Heart left ventricle (tissue), 16 donors: ENCODE measurements at regions not wholly inside any gene's neighbourhood (a gene's known extent, or its start where the extent isn't known, plus 50 kb on each side); places are given as distances from the start of the nearest gene placed in this dataset.

Source experiments
- ATAC-seq, 4 donors: fragments of 200-7000 bp; cut with Tn5 transposase; one replicate each; pipeline ENCODE4 v1.9.1; 2020 to 2022; ENCODE audit warnings: moderate library complexity in 4 of 4, mild to moderate bottlenecking in 3 of 4, moderate number of reproducible peaks in 1 of 4
- DNase-seq, 5 donors: peaks; one replicate each; pipeline ENCODE4 v3.0.0-alpha.2; 2020
- H3K27ac ChIP-seq, 12 donors: fragments of 200-600 bp; sonication (generic) in 4 of 12; one replicate each; pipeline versions ENCODE4 v1.5.0 to v1.8.0; 2016 to 2022; ENCODE audit warnings: mild to moderate bottlenecking in 2 of 12
- H3K27me3 ChIP-seq, 9 donors: fragments of 200-600 bp; sonication (generic) in 2 of 9; one replicate each; pipeline versions ENCODE4 v1.5.1 to v1.8.0; 2016 to 2022; ENCODE audit warnings: mild to moderate bottlenecking in 3 of 9
- H3K36me3 ChIP-seq, 9 donors: fragments of 200-600 bp; sonication (generic) in 2 of 9; one replicate each; pipeline versions ENCODE4 v1.5.0 to v1.8.0; 2018 to 2022; ENCODE audit warnings: mild to moderate bottlenecking in 2 of 9
- H3K4me1 ChIP-seq, 12 donors: fragments of 200-600 bp; sonication (generic) in 4 of 12; one replicate each; pipeline versions ENCODE4 v1.5.0 to v1.8.0; 2016 to 2022; ENCODE audit warnings: mild to moderate bottlenecking in 3 of 12
- H3K4me3 ChIP-seq, 12 donors: fragments of 200-600 bp; sonication (generic) in 4 of 12; one replicate each; pipeline versions ENCODE4 v1.5.0 to v1.8.0; 2017 to 2022; ENCODE audit warnings: mild to moderate bottlenecking in 9 of 12, moderate library complexity in 4 of 12
- H3K9me3 ChIP-seq, 12 donors: fragments of 200-600 bp; sonication (generic) in 4 of 12; one replicate each; pipeline versions ENCODE4 v1.5.0 to v1.8.0; 2016 to 2022; ENCODE audit warnings: mild to moderate bottlenecking in 1 of 12
- CTCF ChIP-seq, 12 donors: fragments of 200-600 bp; sonication (generic) in 4 of 12; IDR thresholded peaks; one replicate each; pipeline versions ENCODE4 v1.5.0 to v1.8.0; 2018 to 2022; ENCODE audit warnings: antibody characterized with exemption in 12 of 12, mild to moderate bottlenecking in 5 of 12
- POLR2A ChIP-seq, 2 donors: fragments of 450-650 bp; IDR thresholded peaks; one replicate each; pipeline ENCODE4 v1.6.1; 2017; ENCODE audit warnings: antibody characterized with exemption in 2 of 2, mild to moderate bottlenecking in 2 of 2, moderate library complexity in 2 of 2
- WGBS, 4 donors: extraction: QIAGEN DNeasy Blood & Tissue Kit in 2 of 4; methylation state at CpG; one replicate each; pipeline versions ENCODE4 v1.1.5 to v1.1.7; 2013 to 2018; 5-methylcytosine and 5-hydroxymethylcytosine counted together
- intact Hi-C, 10 donors: fragments of 100-400 bp; cut with DNase I; formaldehyde crosslinking; loops; one replicate each; pipeline versions ENCODE4 v1.11.1 to v1.14.2; 2022
- donor health status: ischemic (EF 13 %, LVEDD 7.1; RV severe dilation, severe dysfunction).
- donor health status: healthy with polysubstance abuse.
- donor health status: DM: no; HTN: yes; CAD: no.
- donor health status: DM: no; HTN: no; CAD: no.
- donor health status: ischemic (EF 25% LVEDD 6.9; RV normal size, moderate dysfunction).
- donor health status: ischemic (EF 25% LVEDD 5.7; RV mildly dilated, moderate dysfunction).
- donor health status: healthy.
- donor health status: DM: yes; HTN: yes; CAD: no.
- donor health status: ischemic (EF 35%, LVEDD 5.7; RV mildly dilated, moderate dysfunction).
- donor health status: nonischemic (EF 11% LVEDD 7.7; RV severe dilation, severe dysfunction).
- donor health status: DM: yes; HTN: yes; CAD: no.
- donor health status: PGD.
- donor health status: ischemic (EF 29% LVEDD 5.4; RV normal size, mild dysfunction).
- donor health status: nonischemic (EF 23%, LVEDD 6.1; RV moderate dilation, normal function).

- no peaks in the 10 kb centered on the region for H3K9me3 ChIP-seq
- peak overlapping the region in 1 of 12 donors; percentile 27 for H3K27ac ChIP-seq
- peak overlapping the region in 9 of 12 donors; percentile 5 to 51 (median 26) for H3K4me3 ChIP-seq
- DNase-seq (no peak), ATAC-seq (no peak)
- intact Hi-C loops = loop anchor here in 6 of 10 donors (5.0 to 10.0 kb wide), 4 partner anchors 66 to 229 kb away; no protein-coding TSS in a partner anchor
- TF ChIP-seq POLR2A (IDR thresholded peaks at IDR 0.05) (no peak), CTCF (IDR thresholded peaks at IDR 0.05) (no peak)
- WGBS, 4 donors = 67 to 87% (median 79%) methylated on average over 1 of the region's 1 CpG
- H3K36me3 ChIP-seq = no peaks in the 10 kb centered on the region
- no peaks in the 10 kb centered on the region for H3K27me3 ChIP-seq
- H3K4me1 ChIP-seq = peaks cover 0 to 58% (median 8%) of the 10 kb centered on the region in 12 donors
These were observed 204.7 kb upstream of the HDAC9 start for GRCh38 chr7:18290865-18291264.

GRCh38 chr7:18292584-18292983, 203.0 kb upstream of the HDAC9 start:
- H3K27ac ChIP-seq = no peak overlapping the region
- peak in 2 of 4 donors; percentile 32 to 57 for ATAC-seq

GRCh38 chr7:18293759-18294158, 201.8 kb upstream of the HDAC9 start:
- Histone ChIP-seq H3K4me1 (peaks cover 0 to 58% (median 8%) of the 10 kb centered on the region in 12 donors), H3K4me3 (no peak overlapping the region), H3K27me3 (no peaks in the 10 kb centered on the region), H3K27ac (no peak overlapping the region), H3K36me3 (no peaks in the 10 kb centered on the region), H3K9me3 (no peaks in the 10 kb centered on the region)
- 94 to 97% (median 95%) methylated on average over 2 of the region's 2 CpGs for WGBS, 4 donors
- ATAC-seq = no peak
- TF ChIP-seq CTCF (IDR thresholded peaks at IDR 0.05) (no peak), POLR2A (IDR thresholded peaks at IDR 0.05) (no peak)
- no peak for DNase-seq
- intact Hi-C loops = loop anchor here in 6 of 10 donors (5.0 to 10.0 kb wide), 4 partner anchors 69 to 231 kb away; no protein-coding TSS in a partner anchor

More at GRCh38 chr7:18292584-18292983, 203.0 kb upstream of the HDAC9 start:
- 38 to 55% (median 50%) methylated on average over 2 of the region's 2 CpGs for WGBS, 4 donors
- TF ChIP-seq POLR2A (IDR thresholded peaks at IDR 0.05) = no peak
- TF ChIP-seq CTCF (IDR thresholded peaks at IDR 0.05) = no peak
- H3K4me3 ChIP-seq = peak overlapping the region in 2 of 12 donors; percentile 20 to 22
- no peak for DNase-seq
- H3K4me1 ChIP-seq = peaks cover 0 to 58% (median 8%) of the 10 kb centered on the region in 12 donors
- H3K27me3 ChIP-seq = no peaks in the 10 kb centered on the region
- H3K9me3 ChIP-seq = no peaks in the 10 kb centered on the region
- H3K36me3 ChIP-seq = no peaks in the 10 kb centered on the region
- intact Hi-C loops = loop anchor here in 6 of 10 donors (5.0 to 10.0 kb wide), 4 partner anchors 68 to 230 kb away; no protein-coding TSS in a partner anchor

- no peak for DNase-seq
- no peak overlapping the region for H3K4me3 ChIP-seq
- TF ChIP-seq POLR2A (IDR thresholded peaks at IDR 0.05) (no peak), CTCF (IDR thresholded peaks at IDR 0.05) (no peak)
- no peaks in the 10 kb centered on the region for H3K36me3 ChIP-seq
- H3K9me3 ChIP-seq = no peaks in the 10 kb centered on the region
- H3K27me3 ChIP-seq = no peaks in the 10 kb centered on the region
- WGBS, 4 donors = 58 to 70% (median 67%) methylated on average over 4 of the region's 4 CpGs
- peak in 3 of 4 donors; percentile 40 to 47 (median 43) for ATAC-seq
- intact Hi-C loops = loop anchor here in 6 of 10 donors (5.0 to 10.0 kb wide), 4 partner anchors 70 to 232 kb away; no protein-coding TSS in a partner anchor
- H3K27ac ChIP-seq = no peak overlapping the region
- peaks cover 0 to 52% (median 8%) of the 10 kb centered on the region in 12 donors for H3K4me1 ChIP-seq
These were observed 201.1 kb upstream of the HDAC9 start for GRCh38 chr7:18294411-18294810.
